Suppressor macrophage (primary cell): ENCODE measurements at regions not wholly inside any gene's neighbourhood (a gene's known extent, or its start where the extent isn't known, plus 50 kb on each side); places are given as distances from the start of the nearest gene placed in this dataset.

Experiments
- DNase-seq, 4 experiments: peaks; one replicate each; pipeline ENCODE4 v3.0.0-alpha.2; 2020 to 2022

DNA sequence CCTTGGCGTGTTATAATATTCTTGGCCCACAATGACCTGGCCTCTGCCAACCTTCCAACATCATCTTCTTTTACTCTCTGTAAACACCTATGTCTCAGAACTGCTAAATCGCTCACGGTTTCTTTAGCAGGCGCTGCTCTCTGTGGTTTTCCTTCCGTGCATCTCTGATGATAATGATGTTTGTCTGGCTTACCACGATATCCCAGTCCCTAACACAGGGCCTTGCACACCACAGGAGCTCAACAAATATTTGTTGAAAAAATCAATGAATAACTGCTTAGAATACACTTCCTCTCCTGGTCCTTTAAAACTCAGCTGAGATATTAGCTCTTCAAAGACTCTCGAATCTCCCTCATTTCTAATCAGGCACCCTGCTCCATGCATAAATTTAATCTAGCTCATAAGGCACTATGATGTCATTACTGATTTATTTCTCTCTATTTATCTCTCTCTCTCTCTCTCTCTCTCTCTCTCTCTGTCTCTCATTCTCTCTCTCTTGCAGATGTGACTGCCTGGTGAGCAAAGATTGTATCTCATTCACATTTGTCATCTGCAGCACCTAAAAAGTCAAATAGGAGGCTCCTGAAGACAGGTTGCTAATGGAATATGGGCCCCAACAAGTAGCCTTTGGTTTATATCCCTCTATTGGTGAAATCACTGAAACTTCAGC, 206.4 kb downstream of the NHLRC3 start:
- DNase-seq, result no peak

DNA sequence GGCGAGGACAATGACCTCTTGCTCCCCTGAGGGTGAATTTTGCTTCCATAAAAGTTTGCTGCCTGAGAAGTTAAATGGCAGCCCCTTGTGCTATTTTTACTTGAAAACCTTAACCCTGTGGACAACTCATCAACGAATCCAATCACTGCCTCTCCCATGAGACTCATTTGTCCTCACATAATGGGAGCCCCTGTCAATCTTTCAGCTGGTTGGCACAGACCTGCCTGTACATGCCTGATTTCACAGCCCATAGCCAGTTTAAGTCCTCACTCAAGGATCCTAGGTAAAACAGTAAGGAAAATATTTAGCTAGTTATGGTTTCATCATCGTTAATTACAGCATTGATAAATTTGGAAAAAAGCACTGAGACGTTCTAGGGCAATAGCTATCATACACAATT, 207.4 kb downstream of the NHLRC3 start:
- DNase-seq, result no peak

DNA sequence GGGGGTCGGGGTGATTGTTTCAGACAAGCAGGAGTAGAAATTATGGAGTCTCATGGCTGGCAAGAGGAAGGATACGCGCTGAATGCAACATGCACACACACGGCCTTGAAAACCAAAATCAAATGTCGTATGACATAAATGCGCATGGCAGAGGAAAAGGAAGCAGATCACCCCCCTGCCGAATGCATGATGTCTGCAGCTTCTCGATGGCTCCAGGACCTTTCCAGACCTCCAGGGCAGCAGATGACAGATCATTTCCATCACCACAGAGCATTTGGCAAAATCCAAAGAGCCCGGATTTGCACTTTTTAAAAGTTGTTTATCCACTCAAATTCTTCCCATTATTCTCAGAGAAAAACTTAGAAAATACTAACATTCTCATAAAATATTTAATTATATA, 211.7 kb downstream of the NHLRC3 start:
- DNase-seq, result no peak

DNA sequence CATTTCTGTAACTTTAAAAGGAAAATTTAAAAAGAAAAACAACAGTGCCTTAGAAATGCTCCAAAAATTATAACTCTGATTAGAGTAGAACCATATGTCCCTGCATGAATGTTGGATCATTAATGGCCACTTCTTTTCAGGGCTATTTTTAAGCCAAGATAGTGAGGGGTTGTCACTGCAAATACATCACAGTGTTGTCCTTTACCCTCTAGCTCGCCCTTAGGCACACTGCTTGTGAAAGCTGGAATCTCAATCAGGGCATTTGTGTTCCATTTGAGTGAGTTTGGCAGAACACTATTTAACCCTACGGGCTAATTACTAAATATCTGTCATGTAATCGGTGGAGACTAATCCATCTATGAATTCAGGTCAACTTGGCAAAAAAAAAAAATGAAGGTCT, 212.2 kb downstream of the NHLRC3 start:
- DNase-seq, result no peak

DNA sequence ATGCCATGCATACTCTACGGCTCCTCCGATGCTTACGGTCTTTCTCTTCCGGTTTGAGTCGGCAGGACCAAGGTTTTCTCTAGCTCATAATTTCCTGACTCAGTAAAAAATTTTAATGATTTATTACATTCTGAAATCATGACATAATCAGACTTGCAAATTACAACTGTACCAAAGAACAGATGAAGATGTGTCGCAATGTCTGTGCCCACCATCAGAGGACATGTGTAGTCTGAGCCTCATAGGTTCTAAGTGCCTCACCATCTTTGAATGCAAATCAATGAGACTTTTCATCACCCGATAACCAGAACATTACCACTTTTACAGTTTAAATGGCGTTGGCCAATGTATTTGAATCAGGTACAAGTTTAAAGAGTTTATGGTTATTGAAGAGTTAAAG, 213.1 kb downstream of the NHLRC3 start:
- DNase-seq, result no peak

DNA sequence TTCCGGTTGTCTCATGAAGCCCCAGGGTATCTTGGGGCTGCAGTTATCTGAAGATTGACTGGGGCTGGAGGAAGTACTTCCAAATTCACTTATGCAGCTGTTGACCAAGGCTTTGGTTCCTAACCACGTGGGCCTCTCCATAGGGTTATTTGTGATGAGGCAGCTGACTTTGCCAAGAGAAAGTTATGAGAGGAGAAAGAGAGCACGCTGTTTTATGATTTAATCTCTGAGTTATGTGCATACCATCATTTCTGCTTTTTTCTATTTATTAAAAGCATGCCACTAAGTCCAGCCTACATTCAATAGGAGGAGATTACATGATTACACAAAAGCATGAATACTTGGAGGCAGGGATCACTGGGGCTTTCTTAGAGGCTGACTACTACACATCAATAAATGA, 215.5 kb downstream of the NHLRC3 start:
- DNase-seq, result no peak

DNA sequence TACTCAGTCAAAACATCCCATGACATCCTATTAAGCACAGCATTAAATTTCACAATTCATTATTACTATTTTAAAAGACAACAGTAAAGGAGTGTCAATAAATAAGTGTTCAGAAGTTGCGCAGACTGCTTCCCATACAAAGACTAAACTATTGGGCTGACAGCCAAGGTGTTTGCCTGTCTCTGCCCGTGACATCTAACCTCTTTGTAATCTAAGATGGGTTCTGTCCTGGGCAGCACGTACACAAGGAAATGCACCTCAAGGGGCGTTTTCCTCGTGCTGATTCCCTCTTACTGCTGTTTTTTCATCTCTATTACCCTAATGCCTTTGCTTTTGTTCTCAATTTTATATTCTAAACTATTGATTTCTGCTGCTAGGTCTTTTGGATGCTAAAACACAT, 216.3 kb downstream of the NHLRC3 start:
- DNase-seq, result no peak

DNA sequence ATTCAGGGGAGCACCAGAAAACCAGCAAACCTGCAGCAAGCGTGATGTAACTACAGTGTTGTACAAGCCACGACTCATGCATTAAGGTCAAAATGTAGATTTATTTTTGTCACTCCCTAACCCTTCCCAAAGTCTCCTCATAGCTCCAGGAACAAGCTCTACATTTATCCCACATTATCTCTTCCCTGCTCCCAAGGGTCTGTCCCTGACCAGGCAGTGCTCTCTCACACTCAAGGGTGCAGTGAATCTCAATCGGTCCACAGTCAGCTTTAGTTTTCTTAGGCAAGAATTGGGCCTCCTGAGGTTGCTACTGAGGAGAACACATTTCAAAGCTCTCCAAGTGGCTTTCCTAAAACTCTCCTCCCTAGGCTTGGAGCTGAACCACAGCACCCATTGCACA, 219.4 kb downstream of the NHLRC3 start:
- no peak for DNase-seq

DNA sequence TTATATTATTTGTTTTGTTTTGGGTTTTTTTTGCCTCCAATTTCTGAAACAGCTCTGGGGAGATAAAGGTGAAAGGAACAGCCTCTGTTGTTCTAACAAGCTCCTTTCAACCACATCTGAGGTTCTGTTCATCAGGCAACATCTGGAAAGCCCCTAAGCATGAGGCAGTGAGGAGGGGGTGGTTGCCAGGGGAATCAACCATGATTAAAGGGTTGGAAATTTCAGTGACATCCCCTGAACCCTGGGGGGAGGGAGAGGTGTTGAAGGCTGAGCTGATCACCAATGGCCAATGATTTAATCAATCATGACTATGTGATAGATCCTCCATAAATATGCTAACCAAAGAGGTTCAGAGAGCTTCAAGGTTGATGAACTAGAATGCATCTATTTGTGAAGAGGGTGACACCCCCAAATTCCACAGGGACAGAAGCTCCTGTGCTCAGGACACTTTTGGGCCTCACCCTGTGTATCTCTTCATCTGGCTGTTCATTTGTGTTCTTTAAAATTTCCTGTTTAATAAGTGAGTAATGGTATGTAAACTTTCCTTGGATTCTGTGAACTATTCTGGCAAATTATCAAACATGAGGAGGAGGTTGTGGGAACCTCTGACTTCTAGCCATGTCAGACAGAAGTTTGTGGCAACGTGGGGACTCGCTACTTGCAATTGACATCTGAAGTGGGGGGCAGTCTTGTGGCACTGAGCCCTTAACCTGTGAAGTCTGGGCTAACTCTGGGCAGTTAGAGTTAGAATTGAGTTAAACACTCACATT, 221.3 kb downstream of the NHLRC3 start:
- DNase-seq, result no peak

DNA sequence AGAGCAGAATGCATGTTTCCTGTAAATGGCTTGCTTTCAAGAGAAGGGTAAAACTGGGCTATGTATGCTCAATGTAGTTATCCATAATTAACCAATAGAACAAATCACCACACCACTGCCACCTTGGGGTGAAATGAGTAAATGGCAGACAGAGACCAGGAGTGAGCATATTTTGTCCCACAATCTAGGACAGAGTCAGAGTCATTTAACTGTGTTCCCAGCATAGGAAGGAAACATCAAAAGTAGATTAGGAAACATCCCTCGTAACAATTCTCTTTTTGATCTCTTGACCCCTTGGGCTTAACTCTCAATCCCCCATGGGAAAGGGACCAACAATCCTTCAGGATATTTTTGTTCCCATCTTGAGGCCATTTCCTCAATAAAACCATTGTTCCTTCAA, 224.8 kb downstream of the NHLRC3 start:
- DNase-seq, result peak; percentile 36 to 48 (median 36)

DNA sequence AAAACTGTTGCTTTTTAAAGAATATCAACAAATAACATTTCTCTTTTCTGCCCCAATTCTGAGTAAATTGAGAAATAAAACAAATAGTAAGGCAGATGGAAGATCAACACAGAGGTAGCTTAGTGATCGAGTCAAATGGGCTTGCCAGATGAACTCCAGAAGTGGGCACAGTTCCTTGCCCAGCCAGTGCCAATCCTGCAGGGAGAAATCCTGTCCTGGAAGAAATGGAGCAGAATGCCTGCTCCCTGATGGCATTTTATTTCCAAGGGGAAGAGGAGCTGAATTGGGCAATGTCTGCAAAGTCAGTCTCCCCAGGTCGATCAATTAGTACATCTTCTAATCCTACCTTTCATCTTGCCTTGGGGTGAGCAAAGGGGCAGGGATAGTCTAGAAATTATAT, 225.3 kb downstream of the NHLRC3 start:
- DNase-seq, result no peak

DNA sequence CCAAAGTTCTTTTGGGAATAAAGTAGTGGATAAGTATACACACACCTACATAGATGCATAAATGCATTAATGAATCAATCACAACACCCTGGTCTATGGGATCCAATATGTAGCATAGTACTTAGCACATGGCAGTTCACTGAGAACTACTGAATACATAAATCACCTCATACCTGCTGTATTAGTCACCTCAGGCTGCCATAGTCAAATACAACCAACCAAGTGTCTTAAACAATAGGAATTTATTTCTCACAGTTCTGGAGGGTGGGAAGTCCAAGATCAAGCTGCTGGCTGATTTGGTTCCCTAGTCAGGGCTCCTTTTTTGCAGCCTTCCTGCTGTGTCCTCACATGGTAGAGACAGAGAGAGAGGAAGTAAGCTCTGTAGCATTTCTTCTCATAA, 228.2 kb downstream of the NHLRC3 start:
- no peak for DNase-seq

DNA sequence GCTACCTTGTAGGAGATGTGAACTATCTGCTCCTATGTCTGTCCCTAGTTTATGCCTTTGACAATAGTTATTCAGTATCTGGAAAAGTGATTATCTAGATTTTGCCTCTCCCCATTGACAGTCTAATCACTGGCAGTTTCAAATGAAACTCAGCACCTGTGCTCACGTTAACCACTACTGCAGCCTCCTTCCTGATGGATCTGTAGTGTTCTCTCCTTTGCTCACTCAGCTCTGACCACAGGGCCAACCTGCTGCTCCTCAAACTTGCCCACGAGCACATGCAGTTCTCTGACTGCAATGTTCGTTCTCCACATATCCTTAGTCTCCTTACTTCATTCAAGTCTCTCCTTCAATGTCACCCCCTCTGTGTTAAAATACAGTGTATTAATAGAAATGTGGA, 230.1 kb downstream of the NHLRC3 start:
- no peak for DNase-seq

DNA sequence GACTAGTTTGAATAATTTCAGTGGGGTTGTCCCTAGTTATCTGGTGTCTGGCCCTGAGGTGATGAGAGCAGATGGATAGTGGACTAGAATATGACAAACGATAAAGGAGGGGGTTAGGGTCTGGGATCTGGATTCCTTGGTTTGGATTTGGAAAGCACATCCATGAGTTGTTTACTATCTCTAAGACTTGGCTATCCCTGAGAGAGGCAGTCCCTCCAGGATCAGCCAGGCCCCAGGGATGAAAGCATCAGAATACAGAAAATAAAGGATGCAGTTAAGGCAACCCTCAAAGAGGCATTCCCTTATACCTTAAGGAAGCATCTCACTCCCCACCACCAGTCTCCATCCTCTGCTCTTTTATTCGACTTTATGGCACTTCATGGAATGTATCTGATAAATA, 230.7 kb downstream of the NHLRC3 start:
- DNase-seq, result no peak

DNA sequence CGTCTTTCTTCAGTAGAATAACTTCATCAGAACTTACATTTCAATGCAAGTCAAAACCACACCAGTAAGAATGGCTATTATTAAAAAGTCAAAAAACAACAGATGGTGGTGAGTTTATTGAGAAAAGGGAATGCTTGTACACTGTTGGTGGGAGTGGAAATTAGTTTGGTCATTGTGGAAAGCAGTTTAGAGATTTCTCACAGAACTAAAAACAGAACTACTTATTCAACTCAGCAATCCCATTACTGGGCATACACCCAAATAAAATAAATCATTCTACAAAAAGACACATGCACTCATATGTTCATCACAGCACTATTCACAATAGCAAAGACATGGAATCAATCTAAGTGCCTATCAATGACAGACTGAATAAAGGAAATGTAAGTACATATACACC, 231.2 kb downstream of the NHLRC3 start:
- no peak for DNase-seq

DNA sequence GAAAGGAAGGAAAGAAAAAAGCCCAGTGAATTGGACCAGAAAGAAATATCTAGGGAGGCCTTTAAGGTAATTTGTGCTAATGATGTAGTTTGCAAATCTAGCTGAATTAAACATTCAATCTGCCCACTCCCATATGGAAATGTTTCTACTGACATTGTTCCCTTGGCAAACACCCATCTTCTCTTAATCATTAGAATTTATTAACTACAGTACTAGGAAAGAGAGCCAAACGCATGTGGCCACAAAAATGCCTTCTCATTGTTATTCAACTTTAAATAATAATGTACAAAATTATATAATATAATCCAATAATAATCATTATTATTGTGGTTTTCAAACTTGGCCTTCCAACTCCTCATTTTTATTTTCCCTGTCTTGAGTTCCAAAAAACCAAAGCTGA, 234.7 kb downstream of the NHLRC3 start:
- no peak for DNase-seq

DNA sequence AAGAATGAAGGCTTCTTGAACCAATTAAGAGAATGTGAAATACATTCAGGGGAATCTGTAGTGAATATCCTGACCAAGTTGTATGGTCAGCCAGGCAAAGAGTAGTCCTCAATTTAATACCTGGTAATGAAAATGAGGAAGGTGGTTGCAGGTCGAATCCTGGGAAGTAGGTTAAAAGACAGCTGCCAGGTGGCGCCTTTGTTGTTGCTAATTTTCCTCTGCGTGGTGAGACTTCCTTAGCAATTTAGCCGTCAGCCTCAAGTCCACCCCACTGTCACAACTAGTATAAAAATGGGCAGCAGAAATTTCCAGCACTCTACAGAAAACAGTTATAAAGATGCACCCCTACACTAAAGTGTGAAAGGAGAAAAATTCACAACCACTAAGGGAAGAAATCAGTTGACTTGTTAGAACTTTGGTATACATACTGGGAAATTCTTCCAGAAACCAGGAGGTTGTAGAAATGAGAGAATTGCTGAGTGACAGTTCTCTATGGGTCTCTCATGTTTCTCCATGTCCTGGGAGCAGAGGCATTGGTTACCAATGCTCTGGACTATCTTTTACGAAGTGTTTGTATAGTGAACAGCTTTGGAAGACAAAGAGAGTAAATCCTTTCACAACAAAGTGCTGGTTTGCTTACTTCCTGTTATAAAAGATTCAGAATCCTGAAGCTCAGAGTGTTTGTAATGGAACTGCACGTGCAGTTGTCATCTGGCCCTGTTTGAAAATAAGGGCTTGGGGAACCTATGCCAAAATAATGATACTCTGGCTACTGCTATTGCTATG, 235.9 kb downstream of the NHLRC3 start:
- peak in 3 of 4 experiments; percentile 8 to 43 (median 35) for DNase-seq

DNA sequence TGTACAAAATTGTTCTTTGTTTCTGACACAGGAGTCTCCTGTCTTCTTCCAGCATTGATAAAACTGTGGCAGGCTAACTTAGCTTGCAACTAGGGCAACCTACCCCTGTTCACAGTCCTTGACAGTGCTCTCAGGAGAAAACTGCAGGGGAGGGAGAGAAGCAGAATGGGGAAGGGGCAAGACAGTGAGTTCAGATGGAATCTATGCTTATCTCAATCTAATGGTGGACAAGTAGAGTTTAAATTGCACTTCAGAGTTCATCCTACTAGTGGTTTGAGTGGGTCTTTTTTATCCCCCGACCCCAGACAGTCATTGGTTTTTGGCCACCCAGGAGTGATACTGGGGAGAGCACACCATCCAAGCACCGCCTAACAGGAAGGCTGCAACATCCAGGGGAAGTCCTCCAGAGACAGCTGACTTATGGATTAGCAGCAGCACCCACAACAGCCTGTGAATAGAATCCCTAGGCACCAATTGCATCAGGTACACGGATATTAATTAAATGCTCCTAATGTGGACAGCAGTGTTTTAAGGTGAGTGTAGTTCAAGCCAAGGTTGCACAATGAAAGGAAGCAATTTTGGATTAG, 236.6 kb downstream of the NHLRC3 start:
- no peak for DNase-seq

DNA sequence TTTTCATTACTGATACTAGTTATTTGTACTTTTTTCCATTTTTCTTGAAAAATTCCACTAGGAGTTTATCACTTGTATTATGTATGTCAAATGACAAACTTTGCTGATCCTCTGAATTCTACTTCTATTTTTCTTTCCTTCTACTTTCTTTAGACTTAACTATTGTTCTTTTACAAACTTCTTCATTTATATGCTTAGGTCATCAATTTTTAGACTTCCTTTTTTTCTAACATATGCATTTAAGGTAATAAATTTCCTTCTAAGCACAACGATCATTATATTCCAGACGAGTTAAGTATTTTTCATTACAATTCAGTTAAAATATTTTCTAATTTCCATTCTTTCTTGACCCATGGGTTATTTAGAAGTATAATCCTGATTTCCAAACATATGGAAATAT, 240.8 kb downstream of the NHLRC3 start:
- DNase-seq, result peak in 2 of 4 experiments; percentile 31 to 41

DNA sequence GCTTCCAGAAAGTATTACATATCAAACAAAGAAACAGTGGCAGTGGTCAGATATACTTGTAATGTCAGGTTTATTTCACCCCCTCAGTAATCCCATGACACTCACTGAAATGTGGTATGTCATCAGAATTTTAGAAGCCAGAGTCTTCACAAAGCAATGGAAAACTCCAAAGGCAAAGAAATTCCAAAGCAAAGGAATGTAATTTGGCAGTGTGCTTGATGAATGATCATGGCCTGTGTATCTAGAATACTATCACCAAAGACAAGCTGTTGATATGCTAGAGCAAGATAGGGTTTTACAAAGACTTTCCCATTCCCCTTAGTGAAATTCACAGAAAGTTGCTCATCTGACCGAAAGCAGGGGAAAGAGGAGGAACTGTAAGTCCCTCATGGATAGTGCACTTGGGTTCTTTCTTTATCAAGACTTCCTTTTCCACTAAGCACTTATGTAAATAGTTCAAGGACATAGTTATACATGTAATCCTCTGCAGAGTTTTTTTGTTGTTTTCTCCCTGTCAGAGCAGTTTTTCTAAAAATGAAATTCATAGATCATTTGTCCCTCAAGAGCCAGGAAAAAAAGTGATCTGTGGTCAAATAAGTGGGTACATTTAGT, 243.4 kb downstream of the NHLRC3 start:
- DNase-seq, result peak in 2 of 4 experiments; percentile 1 to 29

DNA sequence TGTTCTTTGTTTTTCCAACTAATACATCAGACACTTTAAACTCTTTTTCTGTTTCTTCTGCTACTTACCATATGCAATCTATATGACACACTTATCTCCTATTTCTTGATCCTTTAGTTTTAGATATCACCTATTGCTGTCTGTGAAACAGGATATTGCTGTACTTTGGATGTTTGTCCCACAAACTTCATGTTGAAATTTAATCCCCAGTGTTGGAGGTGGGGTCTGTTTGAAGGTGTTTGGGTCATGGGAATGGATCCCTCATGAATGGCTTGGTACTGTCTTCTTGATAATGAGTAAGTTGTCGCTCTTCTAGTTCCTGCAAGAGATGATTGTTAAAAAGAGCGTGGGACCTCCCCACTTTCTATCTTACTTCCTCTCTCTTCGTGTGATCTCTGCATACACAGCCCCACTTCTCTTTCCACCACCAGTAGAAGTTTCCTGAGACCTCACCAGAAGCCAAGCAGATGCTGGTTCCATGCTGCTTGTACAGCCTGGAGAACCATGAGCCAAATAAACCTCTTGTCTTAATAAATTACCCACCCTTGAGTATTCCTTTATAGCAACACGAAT, 244.2 kb downstream of the NHLRC3 start:
- peak; percentile 12 to 52 (median 35) for DNase-seq

DNA sequence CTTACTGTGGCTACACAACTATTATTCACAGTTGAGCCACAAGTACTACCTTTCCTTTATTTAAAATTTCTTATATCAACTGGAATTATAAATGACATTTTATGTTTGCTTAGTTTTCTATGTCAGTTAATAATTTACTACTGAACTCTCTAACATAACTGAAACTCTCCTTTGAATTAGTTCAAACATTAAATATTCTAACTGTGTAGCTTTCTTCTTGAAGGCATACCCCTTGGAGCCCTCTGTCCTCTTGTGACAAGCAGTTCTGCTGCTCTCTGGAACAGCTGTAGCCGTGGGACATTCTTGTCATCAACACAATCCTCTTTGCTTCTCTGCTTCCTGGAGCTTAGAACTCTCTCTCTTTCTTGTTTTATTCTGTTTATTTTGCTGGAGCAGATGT, 244.8 kb downstream of the NHLRC3 start:
- DNase-seq, result no peak
